Fibroblast of the aortic adventitia (primary cell): ENCODE measurements at regions not wholly inside any gene's neighbourhood (a gene's known extent, or its start where the extent isn't known, plus 50 kb on each side); places are given as distances from the start of the nearest gene placed in this dataset.

Experiments used
- DNase-seq: peaks from one replicate; pipeline ENCODE4 v3.0.0-alpha.2; 2010; ENCODE audit warnings: low read depth
- H3K4me3 ChIP-seq: 2 replicates; pipeline ENCODE4 v1.5.1; 2011; ENCODE audit warnings: low read depth, mild to moderate bottlenecking, control low read depth, low read length, moderate library complexity
- TF ChIP-seq, protein P1 (sequence below): IDR thresholded peaks from 2 replicates; pipeline ENCODE4 v1.5.1; 2011; ENCODE audit warnings: mild to moderate bottlenecking, low read length, control low read depth, inconsistent platforms; ENCODE audit not compliant: insufficient read depth

DNA sequence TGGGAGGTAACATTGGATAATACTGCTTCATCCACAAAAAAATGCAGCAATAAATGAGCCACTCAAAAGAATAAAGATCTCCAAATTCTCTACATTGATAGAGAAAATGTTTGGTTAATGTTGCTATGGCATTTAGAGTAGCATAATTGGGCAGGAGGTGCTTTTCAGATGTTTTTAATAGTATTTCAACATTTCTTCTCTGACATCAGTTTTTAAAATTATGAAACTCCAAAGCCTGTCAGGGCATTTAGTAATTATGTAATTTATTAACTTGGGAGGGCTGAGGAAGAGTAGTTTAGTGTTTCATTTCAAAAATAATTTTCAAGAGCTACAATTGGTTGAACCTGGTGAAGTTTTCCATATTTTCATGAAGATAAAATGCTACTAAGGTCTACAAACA is 211.3 kb upstream of the INTU start:
- TF ChIP-seq, protein P1, sequence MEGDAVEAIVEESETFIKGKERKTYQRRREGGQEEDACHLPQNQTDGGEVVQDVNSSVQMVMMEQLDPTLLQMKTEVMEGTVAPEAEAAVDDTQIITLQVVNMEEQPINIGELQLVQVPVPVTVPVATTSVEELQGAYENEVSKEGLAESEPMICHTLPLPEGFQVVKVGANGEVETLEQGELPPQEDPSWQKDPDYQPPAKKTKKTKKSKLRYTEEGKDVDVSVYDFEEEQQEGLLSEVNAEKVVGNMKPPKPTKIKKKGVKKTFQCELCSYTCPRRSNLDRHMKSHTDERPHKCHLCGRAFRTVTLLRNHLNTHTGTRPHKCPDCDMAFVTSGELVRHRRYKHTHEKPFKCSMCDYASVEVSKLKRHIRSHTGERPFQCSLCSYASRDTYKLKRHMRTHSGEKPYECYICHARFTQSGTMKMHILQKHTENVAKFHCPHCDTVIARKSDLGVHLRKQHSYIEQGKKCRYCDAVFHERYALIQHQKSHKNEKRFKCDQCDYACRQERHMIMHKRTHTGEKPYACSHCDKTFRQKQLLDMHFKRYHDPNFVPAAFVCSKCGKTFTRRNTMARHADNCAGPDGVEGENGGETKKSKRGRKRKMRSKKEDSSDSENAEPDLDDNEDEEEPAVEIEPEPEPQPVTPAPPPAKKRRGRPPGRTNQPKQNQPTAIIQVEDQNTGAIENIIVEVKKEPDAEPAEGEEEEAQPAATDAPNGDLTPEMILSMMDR = no peak
- no peak for DNase-seq
- H3K4me3 ChIP-seq = no peak overlapping the region

GRCh38 chr4:127425202-127425845 is 207.4 kb upstream of the INTU start:
- H3K4me3 ChIP-seq = no peak overlapping the region
- TF ChIP-seq, protein P1 = no peak
- DNase-seq = no peak

- H3K4me3 ChIP-seq = no peak overlapping the region
- TF ChIP-seq, protein P1 = no peak
- DNase-seq = no peak
These were observed 206.9 kb upstream of the INTU start for GRCh38 chr4:127425851-127426250.

- no peak overlapping the region for H3K4me3 ChIP-seq
- no peak for DNase-seq
- TF ChIP-seq, protein P1 = no peak
These were observed 191.2 kb upstream of the INTU start for GRCh38 chr4:127441571-127441970.

DNA sequence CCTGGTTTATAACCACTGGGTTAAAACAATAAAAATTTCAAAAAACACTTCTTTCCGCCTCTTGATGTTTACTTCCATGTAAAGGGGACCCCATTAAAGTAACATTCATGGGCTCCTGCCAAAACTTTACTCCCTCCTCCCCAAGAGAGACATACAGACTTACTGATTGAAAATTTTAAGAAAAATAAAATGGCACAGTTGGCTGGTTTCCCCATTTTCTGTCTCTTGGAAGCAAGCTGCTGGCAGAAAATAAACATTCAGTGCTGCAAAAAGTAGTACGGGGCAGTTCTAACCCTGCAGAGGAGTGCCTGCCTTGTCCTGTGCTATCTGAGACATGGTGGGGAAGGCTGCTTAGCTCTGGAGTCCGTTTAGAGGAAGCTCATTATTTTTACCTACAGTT is 187.3 kb upstream of the INTU start:
- H3K4me3 ChIP-seq = no peak overlapping the region
- no peak for DNase-seq
- TF ChIP-seq, protein P1 = no peak

DNA sequence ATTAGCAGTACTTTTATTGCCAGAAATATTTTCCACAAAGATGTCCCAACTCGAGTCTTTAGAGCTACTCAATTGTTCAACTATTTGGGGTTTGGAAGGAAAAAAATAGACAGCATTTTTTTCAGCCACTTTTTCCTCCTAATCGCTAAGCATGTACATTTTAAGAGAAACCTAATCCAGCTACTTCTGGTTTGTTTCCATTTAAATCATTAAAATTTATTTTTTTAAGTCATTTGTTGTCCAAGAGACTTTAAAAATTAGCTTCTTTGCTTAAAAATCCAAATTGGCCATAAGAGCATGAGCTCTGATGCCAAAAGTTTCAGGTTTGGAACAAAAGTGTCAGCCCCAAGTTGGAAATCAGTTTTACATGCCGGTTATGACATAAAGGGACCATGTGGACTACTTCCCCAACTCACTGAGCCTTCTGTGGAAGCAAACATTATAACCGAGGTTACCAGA is 186.3 kb upstream of the INTU start:
- DNase-seq = peak; percentile 1
- TF ChIP-seq, protein P1 = no peak
- H3K4me3 ChIP-seq = no peak overlapping the region

- DNase-seq = no peak
- TF ChIP-seq, protein P1 = no peak
- no peak overlapping the region for H3K4me3 ChIP-seq
These were observed 183.8 kb upstream of the INTU start for GRCh38 chr4:127448986-127449385.
